HL-60 (cell line): ENCODE measurements at regions not wholly inside any gene's neighbourhood (a gene's known extent, or its start where the extent isn't known, plus 50 kb on each side); places are given as distances from the start of the nearest gene placed in this dataset.

Experiments used
- DNase-seq, 2 experiments: peaks; one replicate each; pipeline ENCODE4 v3.0.0-alpha.2; 2010 to 2020; ENCODE audit warnings: low read depth in 1 of 2, low spot score in 1 of 2
- H3K27ac ChIP-seq: fragments of 250-450 bp; sonication (Bioruptor Pico); replicated peaks from 2 replicates; pipeline ENCODE4 v1.5.1; 2020; ENCODE audit warnings: mild to moderate bottlenecking, moderate library complexity
- H3K27me3 ChIP-seq: fragments of 250-450 bp; sonication (Bioruptor Pico); 2 replicates; pipeline ENCODE4 v1.5.1; 2021; ENCODE audit warnings: mild to moderate bottlenecking, moderate library complexity; ENCODE audit not compliant: insufficient read depth, poor library complexity, severe bottlenecking
- H3K4me3 ChIP-seq: replicated peaks from 2 replicates; pipeline ENCODE4 v1.5.1; 2011; ENCODE audit warnings: mild to moderate bottlenecking, control low read depth, low read length; ENCODE audit not compliant: insufficient read depth
- GABPA ChIP-seq: IDR thresholded peaks from 2 replicates; pipeline ENCODE4 v1.6.1; 2012; ENCODE audit warnings: low read depth
- POLR2AphosphoS5 ChIP-seq: IDR thresholded peaks from 2 replicates; pipeline ENCODE4 v1.6.1; 2012; ENCODE audit warnings: low read depth
- SPI1 ChIP-seq: IDR thresholded peaks from 2 replicates; pipeline ENCODE4 v1.6.1; 2012; ENCODE audit warnings: low read depth, mild to moderate bottlenecking, borderline replicate concordance
- TF ChIP-seq, protein P1 (sequence below): IDR thresholded peaks from one replicate; pipeline ENCODE4 v1.5.1; 2011; ENCODE audit warnings: low read length, control low read depth, inconsistent platforms; ENCODE audit not compliant: insufficient read depth
- TF ChIP-seq, protein P2 (sequence below): IDR thresholded peaks from 2 replicates; pipeline ENCODE4 v1.6.1; 2012; ENCODE audit warnings: low read depth; ENCODE audit not compliant: insufficient replicate concordance

DNA sequence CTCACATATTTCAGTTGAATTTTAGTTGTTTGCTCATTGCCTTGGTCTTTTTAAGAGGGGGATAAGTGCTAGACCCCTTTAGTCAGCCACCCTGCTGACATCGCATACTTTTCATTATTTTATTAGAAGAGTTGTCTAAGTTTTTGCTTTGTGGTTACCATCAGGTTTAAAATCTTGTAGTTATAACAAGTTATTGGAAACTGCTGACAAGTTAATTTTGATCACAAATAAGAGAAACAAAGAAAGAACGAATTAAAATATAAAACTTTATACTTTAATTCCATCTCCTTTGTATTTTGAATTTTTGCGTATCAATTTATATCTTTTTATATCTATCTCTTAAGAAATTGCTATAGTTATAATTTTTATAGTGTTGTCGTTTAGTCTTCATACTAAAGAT is 679.7 kb downstream of the TECRL start:
- H3K27ac ChIP-seq: no peak overlapping the region
- TF ChIP-seq POLR2AphosphoS5: no peak
- no peak for TF ChIP-seq GABPA
- no peak for TF ChIP-seq SPI1
- TF ChIP-seq, protein P1, sequence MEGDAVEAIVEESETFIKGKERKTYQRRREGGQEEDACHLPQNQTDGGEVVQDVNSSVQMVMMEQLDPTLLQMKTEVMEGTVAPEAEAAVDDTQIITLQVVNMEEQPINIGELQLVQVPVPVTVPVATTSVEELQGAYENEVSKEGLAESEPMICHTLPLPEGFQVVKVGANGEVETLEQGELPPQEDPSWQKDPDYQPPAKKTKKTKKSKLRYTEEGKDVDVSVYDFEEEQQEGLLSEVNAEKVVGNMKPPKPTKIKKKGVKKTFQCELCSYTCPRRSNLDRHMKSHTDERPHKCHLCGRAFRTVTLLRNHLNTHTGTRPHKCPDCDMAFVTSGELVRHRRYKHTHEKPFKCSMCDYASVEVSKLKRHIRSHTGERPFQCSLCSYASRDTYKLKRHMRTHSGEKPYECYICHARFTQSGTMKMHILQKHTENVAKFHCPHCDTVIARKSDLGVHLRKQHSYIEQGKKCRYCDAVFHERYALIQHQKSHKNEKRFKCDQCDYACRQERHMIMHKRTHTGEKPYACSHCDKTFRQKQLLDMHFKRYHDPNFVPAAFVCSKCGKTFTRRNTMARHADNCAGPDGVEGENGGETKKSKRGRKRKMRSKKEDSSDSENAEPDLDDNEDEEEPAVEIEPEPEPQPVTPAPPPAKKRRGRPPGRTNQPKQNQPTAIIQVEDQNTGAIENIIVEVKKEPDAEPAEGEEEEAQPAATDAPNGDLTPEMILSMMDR: no peak
- TF ChIP-seq, protein P2, sequence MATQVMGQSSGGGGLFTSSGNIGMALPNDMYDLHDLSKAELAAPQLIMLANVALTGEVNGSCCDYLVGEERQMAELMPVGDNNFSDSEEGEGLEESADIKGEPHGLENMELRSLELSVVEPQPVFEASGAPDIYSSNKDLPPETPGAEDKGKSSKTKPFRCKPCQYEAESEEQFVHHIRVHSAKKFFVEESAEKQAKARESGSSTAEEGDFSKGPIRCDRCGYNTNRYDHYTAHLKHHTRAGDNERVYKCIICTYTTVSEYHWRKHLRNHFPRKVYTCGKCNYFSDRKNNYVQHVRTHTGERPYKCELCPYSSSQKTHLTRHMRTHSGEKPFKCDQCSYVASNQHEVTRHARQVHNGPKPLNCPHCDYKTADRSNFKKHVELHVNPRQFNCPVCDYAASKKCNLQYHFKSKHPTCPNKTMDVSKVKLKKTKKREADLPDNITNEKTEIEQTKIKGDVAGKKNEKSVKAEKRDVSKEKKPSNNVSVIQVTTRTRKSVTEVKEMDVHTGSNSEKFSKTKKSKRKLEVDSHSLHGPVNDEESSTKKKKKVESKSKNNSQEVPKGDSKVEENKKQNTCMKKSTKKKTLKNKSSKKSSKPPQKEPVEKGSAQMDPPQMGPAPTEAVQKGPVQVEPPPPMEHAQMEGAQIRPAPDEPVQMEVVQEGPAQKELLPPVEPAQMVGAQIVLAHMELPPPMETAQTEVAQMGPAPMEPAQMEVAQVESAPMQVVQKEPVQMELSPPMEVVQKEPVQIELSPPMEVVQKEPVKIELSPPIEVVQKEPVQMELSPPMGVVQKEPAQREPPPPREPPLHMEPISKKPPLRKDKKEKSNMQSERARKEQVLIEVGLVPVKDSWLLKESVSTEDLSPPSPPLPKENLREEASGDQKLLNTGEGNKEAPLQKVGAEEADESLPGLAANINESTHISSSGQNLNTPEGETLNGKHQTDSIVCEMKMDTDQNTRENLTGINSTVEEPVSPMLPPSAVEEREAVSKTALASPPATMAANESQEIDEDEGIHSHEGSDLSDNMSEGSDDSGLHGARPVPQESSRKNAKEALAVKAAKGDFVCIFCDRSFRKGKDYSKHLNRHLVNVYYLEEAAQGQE: no peak
- H3K4me3 ChIP-seq: no peak overlapping the region
- H3K27me3 ChIP-seq: no peaks in the 10 kb centered on the region
- DNase-seq: no peak

DNA sequence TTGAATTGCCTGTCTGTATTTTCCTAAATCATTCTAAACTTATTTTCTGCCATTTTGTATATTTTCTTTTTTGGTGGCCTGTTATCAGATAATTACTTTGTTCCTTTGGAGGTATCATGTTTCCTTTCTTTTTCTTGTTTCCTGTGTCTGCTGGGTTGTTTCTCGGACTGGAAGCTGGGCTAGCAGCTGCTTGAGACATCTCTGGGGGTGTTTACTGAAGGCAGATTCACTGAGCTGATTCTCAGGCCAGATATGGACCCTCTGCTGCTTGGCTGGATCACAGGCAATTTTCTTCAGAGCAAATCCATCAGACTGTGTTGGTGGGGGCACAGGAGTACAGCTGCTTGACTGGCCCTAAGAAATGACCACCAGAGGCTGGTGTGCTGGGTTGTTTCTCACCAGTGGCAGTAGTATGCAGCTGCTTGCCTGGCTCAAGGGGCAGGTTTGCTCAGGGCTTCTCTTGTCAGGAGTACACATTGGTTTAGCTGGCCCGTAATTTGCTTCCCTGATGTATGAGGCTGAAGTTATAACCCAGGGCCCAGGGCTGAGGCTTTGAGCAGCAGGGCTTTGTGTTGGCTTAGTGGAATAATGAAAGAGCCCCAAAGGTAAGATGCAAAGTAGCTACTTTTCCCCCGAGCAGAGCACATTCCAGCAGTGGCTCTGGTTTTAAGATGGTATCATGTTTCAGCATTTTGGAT is 680.6 kb downstream of the TECRL start:
- Histone ChIP-seq H3K4me3 (no peak overlapping the region), H3K27me3 (no peaks in the 10 kb centered on the region), H3K27ac (no peak overlapping the region)
- no peak for DNase-seq
- TF ChIP-seq, protein P1: no peak
- no peak for TF ChIP-seq POLR2AphosphoS5
- TF ChIP-seq SPI1: no peak
- TF ChIP-seq GABPA: no peak
- TF ChIP-seq, protein P2: no peak

DNA sequence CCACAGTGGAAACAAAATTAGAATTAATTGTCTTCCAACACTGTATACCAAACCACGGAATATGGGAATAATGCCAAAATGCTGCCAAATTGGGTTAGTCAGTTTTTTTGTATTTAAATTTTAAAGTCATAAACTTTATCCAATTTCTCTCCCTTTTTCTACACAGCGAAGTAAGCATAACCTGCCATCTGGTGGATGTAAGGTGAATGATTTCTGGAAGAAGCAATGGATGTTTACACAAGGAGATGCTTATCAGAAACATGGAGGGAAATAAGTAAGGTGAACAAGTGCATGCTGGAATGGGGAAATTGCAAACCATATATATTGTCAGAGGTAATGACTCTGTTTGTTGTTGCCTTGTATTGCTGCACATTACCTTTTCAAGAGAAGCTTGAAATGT is 691.9 kb downstream of the TECRL start:
- DNase-seq: no peak
- Histone ChIP-seq H3K27ac (no peak overlapping the region), H3K27me3 (no peaks in the 10 kb centered on the region), H3K4me3 (no peak overlapping the region)
- no peak for TF ChIP-seq SPI1
- TF ChIP-seq, protein P1: no peak
- TF ChIP-seq POLR2AphosphoS5: no peak
- TF ChIP-seq GABPA: no peak
- TF ChIP-seq, protein P2: no peak
